ENCODE measurements at regions not wholly inside any gene's neighbourhood (a gene's known extent, or its start where the extent isn't known, plus 50 kb on each side); places are given as distances from the start of the nearest gene placed in this dataset.

DNA sequence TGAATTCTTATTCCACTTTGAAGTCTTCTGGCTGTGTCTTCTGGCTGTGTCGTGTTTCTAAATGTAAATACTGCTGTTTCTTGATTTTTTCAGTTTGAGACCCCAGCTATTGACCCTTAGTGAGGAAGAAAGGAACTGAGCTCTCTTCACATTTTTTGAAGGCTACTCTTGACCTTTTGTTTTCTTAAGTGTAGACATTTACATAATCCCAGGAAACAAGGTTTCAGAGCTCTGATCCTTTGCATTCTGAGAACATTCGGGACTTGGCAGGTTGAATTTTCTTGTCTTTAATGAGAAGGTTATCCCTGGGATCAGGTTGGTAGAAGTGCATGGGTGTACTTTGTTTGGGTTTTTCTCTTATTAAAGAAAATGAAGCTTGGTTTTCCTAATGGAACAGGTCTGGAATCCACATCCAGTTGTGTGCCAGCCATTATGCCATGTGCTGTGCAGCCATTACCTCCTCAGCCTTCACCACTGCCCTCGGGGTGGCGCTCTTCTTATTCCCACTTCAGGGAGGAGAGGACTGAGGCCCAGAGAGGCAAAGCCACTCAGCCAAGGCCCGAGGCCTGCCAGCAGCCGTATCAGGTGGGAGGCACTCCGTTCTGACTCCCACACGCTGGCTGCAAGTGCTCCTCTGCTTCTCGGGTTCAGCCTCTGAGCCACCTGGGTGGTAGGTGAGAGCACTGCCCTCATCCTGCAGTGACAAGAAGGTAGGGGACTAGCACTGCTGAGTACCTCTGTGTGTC, 120.9 kb downstream of the BEGAIN start:
- no peak overlapping the region for H3K4me3 ChIP-seq (ENCODE audit: severe bottlenecking)
- DNase-seq (ENCODE audit: low spot score) = no peak
- no peaks in the 10 kb centered on the region for H3K36me3 ChIP-seq (ENCODE audit: low read depth)
- no peak overlapping the region for H3K27ac ChIP-seq (ENCODE audit: poor library complexity, severe bottlenecking)
- H3K27me3 ChIP-seq (ENCODE audit: insufficient read depth, poor library complexity, severe bottlenecking) = no peaks in the 10 kb centered on the region
- ATAC-seq (ENCODE audit: low read depth) = no peak
- TF ChIP-seq, protein P1, sequence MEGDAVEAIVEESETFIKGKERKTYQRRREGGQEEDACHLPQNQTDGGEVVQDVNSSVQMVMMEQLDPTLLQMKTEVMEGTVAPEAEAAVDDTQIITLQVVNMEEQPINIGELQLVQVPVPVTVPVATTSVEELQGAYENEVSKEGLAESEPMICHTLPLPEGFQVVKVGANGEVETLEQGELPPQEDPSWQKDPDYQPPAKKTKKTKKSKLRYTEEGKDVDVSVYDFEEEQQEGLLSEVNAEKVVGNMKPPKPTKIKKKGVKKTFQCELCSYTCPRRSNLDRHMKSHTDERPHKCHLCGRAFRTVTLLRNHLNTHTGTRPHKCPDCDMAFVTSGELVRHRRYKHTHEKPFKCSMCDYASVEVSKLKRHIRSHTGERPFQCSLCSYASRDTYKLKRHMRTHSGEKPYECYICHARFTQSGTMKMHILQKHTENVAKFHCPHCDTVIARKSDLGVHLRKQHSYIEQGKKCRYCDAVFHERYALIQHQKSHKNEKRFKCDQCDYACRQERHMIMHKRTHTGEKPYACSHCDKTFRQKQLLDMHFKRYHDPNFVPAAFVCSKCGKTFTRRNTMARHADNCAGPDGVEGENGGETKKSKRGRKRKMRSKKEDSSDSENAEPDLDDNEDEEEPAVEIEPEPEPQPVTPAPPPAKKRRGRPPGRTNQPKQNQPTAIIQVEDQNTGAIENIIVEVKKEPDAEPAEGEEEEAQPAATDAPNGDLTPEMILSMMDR (IDR thresholded peaks at IDR 0.05; ENCODE audit: poor library complexity, severe bottlenecking) = no peak
- H3K9me3 ChIP-seq (ENCODE audit: severe bottlenecking) = no peaks in the 10 kb centered on the region
- H3K4me1 ChIP-seq (ENCODE audit: insufficient read depth, poor library complexity, severe bottlenecking) = no peaks in the 10 kb centered on the region

DNA sequence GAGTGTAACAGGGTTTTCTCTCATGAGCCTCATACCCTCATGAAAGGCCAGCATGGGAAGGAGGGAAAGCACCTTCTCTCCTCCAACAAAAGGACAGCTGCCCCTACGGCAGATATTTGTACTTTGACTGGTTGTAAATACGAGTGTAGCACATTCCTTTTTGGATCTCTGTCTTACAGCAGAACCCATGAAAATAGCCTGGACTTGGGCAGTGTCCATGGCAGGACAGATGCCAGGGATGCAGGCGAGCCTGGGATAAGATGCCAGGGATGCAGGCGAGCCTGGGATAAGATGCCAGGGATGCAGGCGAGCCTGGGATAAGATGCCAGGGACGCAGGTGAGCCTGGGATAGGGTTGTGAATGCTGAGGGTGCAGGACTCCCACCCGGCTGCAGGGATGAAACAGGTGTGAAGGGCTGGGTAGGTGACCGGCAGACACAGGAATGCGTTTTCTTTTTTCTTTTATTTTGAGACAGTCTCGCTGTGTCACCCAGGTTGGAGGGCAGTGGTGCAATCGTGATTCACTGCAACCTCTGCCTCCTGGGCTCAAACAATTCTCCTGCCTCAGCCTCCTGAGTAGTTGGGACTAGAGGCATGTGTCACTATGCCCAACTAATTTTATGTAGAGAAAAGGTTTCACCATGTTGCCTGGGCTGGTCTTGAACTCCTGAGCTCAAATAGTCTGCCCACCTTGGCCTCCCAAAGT, 120.0 kb downstream of the BEGAIN start:
- Histone ChIP-seq H3K4me3 (ENCODE audit: severe bottlenecking) (no peak overlapping the region), H3K9me3 (ENCODE audit: severe bottlenecking) (no peaks in the 10 kb centered on the region), H3K36me3 (ENCODE audit: low read depth) (no peaks in the 10 kb centered on the region), H3K27ac (ENCODE audit: poor library complexity, severe bottlenecking) (no peak overlapping the region), H3K27me3 (ENCODE audit: insufficient read depth, poor library complexity, severe bottlenecking) (no peaks in the 10 kb centered on the region), H3K4me1 (ENCODE audit: insufficient read depth, poor library complexity, severe bottlenecking) (no peaks in the 10 kb centered on the region)
- ATAC-seq (ENCODE audit: low read depth) (no peak), DNase-seq (ENCODE audit: low spot score) (no peak)
- TF ChIP-seq, protein P1 (IDR thresholded peaks at IDR 0.05; ENCODE audit: poor library complexity, severe bottlenecking) = no peak

DNA sequence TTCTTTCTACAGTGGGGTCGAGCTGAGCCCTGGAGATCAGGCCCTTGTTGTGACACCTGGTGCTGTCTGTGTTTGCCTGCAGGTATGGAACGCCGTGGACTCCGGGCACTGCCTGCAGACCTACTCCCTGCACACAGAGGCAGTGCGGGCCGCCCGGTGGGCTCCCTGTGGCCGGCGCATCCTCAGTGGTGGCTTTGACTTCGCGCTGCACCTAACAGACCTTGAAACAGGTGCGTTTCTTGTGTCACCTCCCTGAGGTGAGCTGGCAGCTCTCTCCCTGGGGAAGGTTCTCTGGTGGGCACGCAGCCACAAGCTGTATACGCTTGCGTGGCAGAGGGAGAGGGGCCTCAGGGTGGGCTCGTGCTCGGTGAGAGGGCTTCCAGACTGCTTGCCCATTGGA, 119.3 kb downstream of the BEGAIN start:
- H3K9me3 ChIP-seq (ENCODE audit: severe bottlenecking) = no peaks in the 10 kb centered on the region
- H3K4me3 ChIP-seq (ENCODE audit: severe bottlenecking) = no peak overlapping the region
- H3K4me1 ChIP-seq (ENCODE audit: insufficient read depth, poor library complexity, severe bottlenecking) = no peaks in the 10 kb centered on the region
- no peak for DNase-seq (ENCODE audit: low spot score)
- H3K27me3 ChIP-seq (ENCODE audit: insufficient read depth, poor library complexity, severe bottlenecking) = no peaks in the 10 kb centered on the region
- no peaks in the 10 kb centered on the region for H3K36me3 ChIP-seq (ENCODE audit: low read depth)
- TF ChIP-seq, protein P1 (IDR thresholded peaks at IDR 0.05; ENCODE audit: poor library complexity, severe bottlenecking) = no peak
- H3K27ac ChIP-seq (ENCODE audit: poor library complexity, severe bottlenecking) = no peak overlapping the region
- ATAC-seq (ENCODE audit: low read depth) = no peak

DNA sequence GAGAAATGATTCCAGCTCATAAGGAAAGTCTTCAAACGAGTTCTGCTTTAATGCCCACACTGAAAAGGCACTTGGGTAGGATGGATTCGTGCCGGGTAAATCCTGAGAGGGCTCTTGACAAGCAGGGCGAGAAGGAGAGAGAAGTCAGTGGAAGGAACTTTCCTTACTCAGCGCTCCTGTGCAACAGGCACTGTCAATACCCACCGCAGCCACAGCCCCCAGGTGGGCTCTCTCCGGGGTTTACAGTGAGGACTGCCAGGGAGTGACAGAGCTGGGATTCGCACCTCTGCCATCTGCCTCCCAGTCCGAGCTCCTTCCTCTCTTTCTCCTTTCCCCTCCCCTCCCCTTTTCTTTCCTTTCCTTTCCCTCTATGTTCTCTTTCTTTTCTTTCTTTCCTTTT, 118.7 kb downstream of the BEGAIN start:
- Histone ChIP-seq H3K36me3 (ENCODE audit: low read depth) (no peaks in the 10 kb centered on the region), H3K9me3 (ENCODE audit: severe bottlenecking) (no peaks in the 10 kb centered on the region), H3K27me3 (ENCODE audit: insufficient read depth, poor library complexity, severe bottlenecking) (no peaks in the 10 kb centered on the region), H3K4me3 (ENCODE audit: severe bottlenecking) (no peak overlapping the region), H3K4me1 (ENCODE audit: insufficient read depth, poor library complexity, severe bottlenecking) (no peaks in the 10 kb centered on the region), H3K27ac (ENCODE audit: poor library complexity, severe bottlenecking) (no peak overlapping the region)
- DNase-seq (ENCODE audit: low spot score) (no peak), ATAC-seq (ENCODE audit: low read depth) (no peak)
- TF ChIP-seq, protein P1 (IDR thresholded peaks at IDR 0.05; ENCODE audit: poor library complexity, severe bottlenecking) = no peak
